IgD-negative memory B cell (primary cell): ENCODE measurements at regions not wholly inside any gene's neighbourhood (a gene's known extent, or its start where the extent isn't known, plus 50 kb on each side); places are given as distances from the start of the nearest gene placed in this dataset.

Experiments
- H3K27ac Mint-ChIP-seq, 3 donors: one replicate each; pipeline ENCODE4 v1.8.0; 2020 to 2022; ENCODE audit warnings: mild to moderate bottlenecking in 3 of 3, mixed read lengths in 3 of 3, moderate library complexity in 1 of 3
- H3K27me3 Mint-ChIP-seq: one replicate; pipeline ENCODE4 v1.8.0; 2021; ENCODE audit warnings: mixed read lengths
- H3K36me3 Mint-ChIP-seq: one replicate; pipeline ENCODE4 v1.8.0; 2020; ENCODE audit warnings: mild to moderate bottlenecking, mixed read lengths
- H3K4me1 Mint-ChIP-seq, 3 donors: one replicate each; pipeline ENCODE4 v1.8.0; 2020 to 2022; ENCODE audit warnings: mixed read lengths in 3 of 3, mild to moderate bottlenecking in 1 of 3
- H3K4me3 Mint-ChIP-seq, 4 donors: one replicate each; pipeline ENCODE4 v1.8.0; 2020 to 2022; ENCODE audit warnings: mild to moderate bottlenecking in 4 of 4, mixed read lengths in 4 of 4, moderate library complexity in 3 of 4
- H3K9me3 Mint-ChIP-seq, 3 donors: one replicate each; pipeline ENCODE4 v1.8.0; 2020 to 2021; ENCODE audit warnings: mixed read lengths in 3 of 3, mild to moderate bottlenecking in 1 of 3

- H3K4me1 Mint-ChIP-seq: peaks cover 0 to 2% (median 0%) of the 10 kb centered on the region in 3 donors
- peaks cover 10% of the 10 kb centered on the region for H3K27me3 Mint-ChIP-seq
- no peak overlapping the region for H3K4me3 Mint-ChIP-seq
- no peak overlapping the region for H3K27ac Mint-ChIP-seq
- no peaks in the 10 kb centered on the region for H3K36me3 Mint-ChIP-seq
- peaks cover 1 to 4% (median 4%) of the 10 kb centered on the region in 3 donors for H3K9me3 Mint-ChIP-seq
Observed at GRCh38 chr1:198079432-198079951, 77.3 kb upstream of the NEK7 start.

- H3K4me1 Mint-ChIP-seq: peaks cover 0 to 2% (median 0%) of the 10 kb centered on the region in 3 donors
- no peaks in the 10 kb centered on the region for H3K36me3 Mint-ChIP-seq
- H3K4me3 Mint-ChIP-seq: no peak overlapping the region
- H3K27ac Mint-ChIP-seq: no peak overlapping the region
- peaks cover 6% of the 10 kb centered on the region for H3K27me3 Mint-ChIP-seq
- peaks cover 1 to 4% (median 4%) of the 10 kb centered on the region in 3 donors for H3K9me3 Mint-ChIP-seq
Observed at GRCh38 chr1:198082576-198082975, 74.2 kb upstream of the NEK7 start.

- peaks cover 0 to 3% (median 0%) of the 10 kb centered on the region in 3 donors for H3K4me1 Mint-ChIP-seq
- peaks cover 6% of the 10 kb centered on the region for H3K27me3 Mint-ChIP-seq
- H3K9me3 Mint-ChIP-seq: peaks cover 1 to 3% (median 2%) of the 10 kb centered on the region in 3 donors
Observed at GRCh38 chr1:198083549-198083948, 73.2 kb upstream of the NEK7 start.

GRCh38 chr1:198084241-198084908 is 72.4 kb upstream of the NEK7 start:
- Mint-ChIP-seq H3K4me3 (no peak overlapping the region), H3K4me1 (peaks cover 0 to 3% (median 0%) of the 10 kb centered on the region in 3 donors), H3K36me3 (no peaks in the 10 kb centered on the region), H3K27ac (no peak overlapping the region), H3K27me3 (peaks cover 6% of the 10 kb centered on the region), H3K9me3 (peaks cover 0 to 1% (median 0%) of the 10 kb centered on the region in 3 donors)

More at GRCh38 chr1:198083549-198083948, 73.2 kb upstream of the NEK7 start:
- H3K27ac Mint-ChIP-seq: no peak overlapping the region
- H3K36me3 Mint-ChIP-seq: no peaks in the 10 kb centered on the region
- H3K4me3 Mint-ChIP-seq: no peak overlapping the region

DNA sequence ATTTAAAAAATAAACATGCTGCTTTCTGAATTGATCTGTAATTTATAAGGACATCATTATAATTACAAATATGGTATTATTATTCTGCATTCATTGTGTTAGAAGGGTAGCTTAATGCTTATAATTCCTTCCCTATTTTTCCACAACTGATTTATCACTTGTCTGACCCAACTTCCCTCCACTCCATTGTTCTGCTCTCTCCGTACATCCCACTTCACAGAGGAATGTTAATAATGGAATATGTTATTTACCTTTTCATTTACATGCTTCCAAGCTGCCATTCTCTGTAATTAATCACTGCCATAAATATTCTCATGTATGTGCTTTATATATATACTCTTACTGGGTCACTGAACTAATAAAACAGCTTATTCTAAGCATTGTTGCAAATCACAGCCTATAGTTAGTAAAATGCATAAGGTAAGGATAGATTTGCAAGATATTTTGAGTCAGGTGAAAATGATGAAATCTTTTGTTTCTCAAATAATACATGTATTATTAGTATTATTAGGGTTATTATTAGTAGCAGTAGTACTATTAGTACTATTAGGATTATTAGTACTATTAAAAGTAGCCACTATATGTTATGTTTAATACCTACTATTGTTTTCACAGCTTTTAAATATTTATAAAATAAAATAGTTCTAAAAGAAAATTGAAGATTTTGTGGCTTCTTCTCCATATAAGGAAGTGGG is 70.6 kb upstream of the NEK7 start:
- Mint-ChIP-seq H3K4me1 (peaks cover 0 to 3% (median 0%) of the 10 kb centered on the region in 3 donors), H3K4me3 (no peak overlapping the region), H3K9me3 (no peaks in the 10 kb centered on the region), H3K36me3 (peaks cover 2% of the 10 kb centered on the region), H3K27ac (no peak overlapping the region), H3K27me3 (peaks cover 4% of the 10 kb centered on the region)

- peaks cover 0 to 2% (median 0%) of the 10 kb centered on the region in 3 donors for H3K4me1 Mint-ChIP-seq
- H3K4me3 Mint-ChIP-seq: no peak overlapping the region
- H3K27ac Mint-ChIP-seq: no peak overlapping the region
- H3K36me3 Mint-ChIP-seq: peaks cover 2% of the 10 kb centered on the region
- H3K9me3 Mint-ChIP-seq: no peaks in the 10 kb centered on the region
- peaks cover 2% of the 10 kb centered on the region for H3K27me3 Mint-ChIP-seq
Observed at GRCh38 chr1:198087831-198088230, 69.0 kb upstream of the NEK7 start.

DNA sequence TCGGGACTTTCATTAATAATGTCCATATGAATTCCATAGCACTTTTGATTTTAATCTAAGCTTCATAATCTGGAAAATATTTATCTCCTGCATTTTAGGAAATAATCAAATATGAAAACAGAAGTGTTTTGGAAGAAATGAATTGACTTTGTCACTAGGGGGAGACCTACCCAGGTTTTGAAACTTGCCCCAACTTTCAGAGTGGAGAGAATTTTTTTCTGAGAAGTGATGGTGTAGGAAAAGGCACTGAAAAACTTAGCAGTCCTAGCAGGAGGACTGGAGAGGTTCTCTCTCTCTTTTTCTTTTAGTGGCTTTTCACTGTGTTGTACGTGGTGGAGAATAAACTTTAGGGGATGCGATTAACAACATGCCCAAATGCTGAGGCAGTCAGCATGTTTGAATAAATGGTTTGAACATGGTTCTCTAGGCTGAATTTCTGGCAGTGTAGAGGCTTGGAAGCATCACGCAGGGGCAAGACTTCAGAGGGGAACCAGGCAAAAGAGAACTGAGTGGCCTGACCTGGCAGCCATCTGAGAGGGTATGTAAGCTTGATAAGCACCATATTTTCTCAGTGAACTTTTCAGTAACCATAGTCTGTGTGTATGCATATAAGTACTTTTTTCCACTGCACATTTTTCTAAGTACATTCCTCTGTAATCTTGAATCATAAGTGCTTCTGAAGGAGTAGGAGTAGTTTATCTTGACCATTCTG is 68.3 kb upstream of the NEK7 start:
- Mint-ChIP-seq H3K4me1 (peaks cover 0 to 2% (median 0%) of the 10 kb centered on the region in 3 donors), H3K27ac (no peak overlapping the region), H3K9me3 (no peaks in the 10 kb centered on the region), H3K36me3 (peaks cover 2% of the 10 kb centered on the region), H3K4me3 (no peak overlapping the region), H3K27me3 (peaks cover 2% of the 10 kb centered on the region)

GRCh38 chr1:198096390-198096789 is 60.4 kb upstream of the NEK7 start:
- H3K36me3 Mint-ChIP-seq: no peaks in the 10 kb centered on the region
- peaks cover 0 to 2% (median 0%) of the 10 kb centered on the region in 3 donors for H3K9me3 Mint-ChIP-seq
- no peak overlapping the region for H3K27ac Mint-ChIP-seq
- H3K27me3 Mint-ChIP-seq: peaks cover 3% of the 10 kb centered on the region
- H3K4me3 Mint-ChIP-seq: no peak overlapping the region
- no peaks in the 10 kb centered on the region for H3K4me1 Mint-ChIP-seq

- H3K4me1 Mint-ChIP-seq: no peaks in the 10 kb centered on the region
- no peak overlapping the region for H3K4me3 Mint-ChIP-seq
- H3K9me3 Mint-ChIP-seq: peaks cover 0 to 2% (median 0%) of the 10 kb centered on the region in 3 donors
- H3K27ac Mint-ChIP-seq: no peak overlapping the region
- H3K36me3 Mint-ChIP-seq: no peaks in the 10 kb centered on the region
- H3K27me3 Mint-ChIP-seq: peaks cover 3% of the 10 kb centered on the region
Observed at GRCh38 chr1:198099755-198100154, 57.0 kb upstream of the NEK7 start.

GRCh38 chr1:198101716-198102453 is 54.9 kb upstream of the NEK7 start:
- H3K9me3 Mint-ChIP-seq: peaks cover 0 to 2% (median 0%) of the 10 kb centered on the region in 3 donors
- H3K4me1 Mint-ChIP-seq: no peaks in the 10 kb centered on the region
- no peak overlapping the region for H3K4me3 Mint-ChIP-seq
- no peak overlapping the region for H3K27ac Mint-ChIP-seq
- no peaks in the 10 kb centered on the region for H3K36me3 Mint-ChIP-seq
- H3K27me3 Mint-ChIP-seq: peaks cover 1% of the 10 kb centered on the region

DNA sequence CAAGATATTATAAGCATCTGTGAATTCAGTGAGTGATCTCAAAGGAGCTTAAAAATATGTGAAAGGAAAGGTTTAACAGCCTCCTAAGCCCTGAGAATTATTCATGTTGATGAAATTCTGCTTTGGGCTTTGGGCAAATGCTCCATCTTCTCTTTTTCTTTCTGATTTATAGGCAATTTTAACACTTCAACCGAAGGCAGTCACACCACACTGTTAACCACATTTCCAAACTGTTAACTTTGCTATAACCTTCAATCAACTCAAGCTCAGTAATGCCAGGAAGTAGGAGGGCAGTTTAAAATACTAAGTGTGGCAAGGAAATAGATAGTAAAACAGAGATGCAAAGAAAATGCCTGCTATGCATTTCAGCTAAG is 54.4 kb upstream of the NEK7 start:
- Mint-ChIP-seq H3K9me3 (peaks cover 0 to 2% (median 0%) of the 10 kb centered on the region in 3 donors), H3K4me3 (no peak overlapping the region), H3K36me3 (no peaks in the 10 kb centered on the region), H3K27me3 (peaks cover 1% of the 10 kb centered on the region), H3K4me1 (no peaks in the 10 kb centered on the region), H3K27ac (no peak overlapping the region)

DNA sequence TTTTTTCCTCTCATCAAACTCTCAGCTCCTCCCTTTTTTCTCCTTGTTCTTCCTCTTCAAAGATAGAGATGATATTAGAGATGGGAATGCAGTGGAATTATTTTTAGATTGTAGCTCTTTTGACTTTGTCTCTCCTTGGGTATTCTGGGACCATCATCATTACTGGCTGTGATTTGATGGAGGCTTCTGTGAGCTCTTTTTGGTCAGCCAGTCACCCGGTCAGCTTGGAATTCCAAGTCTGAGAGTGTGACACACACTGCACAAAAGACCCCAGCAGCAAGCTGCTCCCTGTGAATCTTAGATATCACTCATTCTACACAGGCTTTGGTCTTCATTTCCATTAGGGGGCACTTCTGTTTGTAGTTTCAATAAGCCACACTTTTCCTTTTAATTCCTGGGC is 51.6 kb upstream of the NEK7 start:
- H3K9me3 Mint-ChIP-seq: no peaks in the 10 kb centered on the region

GRCh38 chr1:198106011-198106410 is 50.8 kb upstream of the NEK7 start:
- H3K27me3 Mint-ChIP-seq: peaks cover 1% of the 10 kb centered on the region
- H3K9me3 Mint-ChIP-seq: no peaks in the 10 kb centered on the region
- no peak overlapping the region for H3K4me3 Mint-ChIP-seq
- no peaks in the 10 kb centered on the region for H3K4me1 Mint-ChIP-seq
- H3K36me3 Mint-ChIP-seq: peaks cover 2% of the 10 kb centered on the region
- H3K27ac Mint-ChIP-seq: no peak overlapping the region

More for the DNA sequence above, 51.6 kb upstream of the NEK7 start:
- peaks cover 2% of the 10 kb centered on the region for H3K36me3 Mint-ChIP-seq
- H3K4me1 Mint-ChIP-seq: no peaks in the 10 kb centered on the region
- H3K27me3 Mint-ChIP-seq: peaks cover 1% of the 10 kb centered on the region
- no peak overlapping the region for H3K4me3 Mint-ChIP-seq
- no peak overlapping the region for H3K27ac Mint-ChIP-seq
